CD14-positive monocyte (primary cell): ENCODE measurements at regions not wholly inside any gene's neighbourhood (a gene's known extent, or its start where the extent isn't known, plus 50 kb on each side); places are given as distances from the start of the nearest gene placed in this dataset.

Source experiments
- DNase-seq, 3 donors: peaks; one replicate each; pipeline ENCODE4 v3.0.0-alpha.2; 2011 to 2022
- H2AFZ ChIP-seq: 2 replicates; pipeline ENCODE4 v1.6.0; 2012; ENCODE audit warnings: mild to moderate bottlenecking, low read depth, low read length, inconsistent platforms; ENCODE audit not compliant: insufficient read depth, poor library complexity, severe bottlenecking
- H3K27ac ChIP-seq, 2 donors: 1 replicate in 1 of 2; 2 replicates in 1 of 2; pipeline ENCODE4 v1.5.1; 2012 to 2013; ENCODE audit warnings: low read length in 2 of 2, control low read depth in 1 of 2, inconsistent platforms in 1 of 2, low read depth in 1 of 2, mild to moderate bottlenecking in 1 of 2
- H3K27me3 ChIP-seq, 2 donors: one replicate each; pipeline versions ENCODE4 v1.6.0 to v1.6.1; 2011 to 2013; ENCODE audit warnings: low read length in 2 of 2; ENCODE audit not compliant: control insufficient read depth in 2 of 2, insufficient read depth in 2 of 2
- H3K36me3 ChIP-seq, 2 donors: replicated peaks in 1 of 2; 1 replicate in 1 of 2; 2 replicates in 1 of 2; pipeline versions ENCODE4 v1.5.1 to v1.6.1; 2012 to 2013; ENCODE audit warnings: low read length in 2 of 2, control low read depth in 1 of 2, inconsistent platforms in 1 of 2, mild to moderate bottlenecking in 1 of 2; ENCODE audit not compliant: insufficient read depth in 2 of 2, control insufficient read depth in 1 of 2
- H3K4me1 ChIP-seq, 2 donors: 1 replicate in 1 of 2; 2 replicates in 1 of 2; pipeline versions ENCODE4 v1.5.1 to v1.6.1; 2012 to 2013; ENCODE audit warnings: low read length in 2 of 2, control low read depth in 1 of 2, inconsistent platforms in 1 of 2, mild to moderate bottlenecking in 1 of 2, moderate library complexity in 1 of 2; ENCODE audit not compliant: insufficient read depth in 2 of 2, control insufficient read depth in 1 of 2
- H3K4me2 ChIP-seq: replicated peaks from 2 replicates; pipeline ENCODE3; 2012; ENCODE audit warnings: low read length, moderate library complexity, mild to moderate bottlenecking; ENCODE audit not compliant: poor library complexity, severe bottlenecking; ENCODE audit errors: extremely low read depth
- H3K4me3 ChIP-seq, 3 experiments: fragments of 200-600 bp in 1 of 3; sonication (generic) in 1 of 3; replicated peaks in 1 of 3; 1 replicate in 2 of 3; 2 replicates in 1 of 3; pipeline ENCODE4 v1.5.1; 2011 to 2013; ENCODE audit warnings: low read length in 3 of 3, mild to moderate bottlenecking in 3 of 3, control low read depth in 2 of 3, low read depth in 2 of 3, inconsistent platforms in 1 of 3, moderate library complexity in 1 of 3
- H3K79me2 ChIP-seq: 2 replicates; pipeline ENCODE4 v1.6.0; 2012; ENCODE audit warnings: mild to moderate bottlenecking, control low read depth, inconsistent platforms, low read length, moderate library complexity; ENCODE audit not compliant: insufficient read depth
- H3K9ac ChIP-seq: 2 replicates; pipeline ENCODE4 v1.6.0; 2017; ENCODE audit warnings: low read length, mild to moderate bottlenecking; ENCODE audit not compliant: insufficient read depth, poor library complexity, severe bottlenecking
- H3K9me3 ChIP-seq, 2 donors: replicated peaks in 1 of 2; 1 replicate in 1 of 2; 2 replicates in 1 of 2; pipeline versions ENCODE4 v1.5.1 to v1.6.1; 2012 to 2013; ENCODE audit warnings: low read length in 2 of 2, control low read depth in 1 of 2; ENCODE audit not compliant: control insufficient read depth in 1 of 2, insufficient read depth in 1 of 2
- H4K20me1 ChIP-seq: 2 replicates; pipeline ENCODE4 v1.6.0; 2012; ENCODE audit warnings: mild to moderate bottlenecking, low read length, control low read depth, moderate library complexity; ENCODE audit not compliant: insufficient read depth
- H3K27ac Mint-ChIP-seq, 7 donors: one replicate each; pipeline ENCODE4 v1.8.0; 2020; ENCODE audit warnings: mild to moderate bottlenecking in 7 of 7, mixed read lengths in 7 of 7, moderate library complexity in 6 of 7, inconsistent platforms in 2 of 7
- H3K27me3 Mint-ChIP-seq, 3 donors: one replicate each; pipeline ENCODE4 v1.8.0; 2021 to 2022; ENCODE audit warnings: low read depth in 3 of 3, mild to moderate bottlenecking in 3 of 3, mixed read lengths in 3 of 3, moderate library complexity in 3 of 3, inconsistent platforms in 1 of 3
- H3K36me3 Mint-ChIP-seq, 2 donors: one replicate each; pipeline ENCODE4 v1.8.0; 2020; ENCODE audit warnings: mixed read lengths in 2 of 2, inconsistent platforms in 1 of 2, mild to moderate bottlenecking in 1 of 2
- H3K4me1 Mint-ChIP-seq: one replicate; pipeline ENCODE4 v1.8.0; 2020; ENCODE audit warnings: mild to moderate bottlenecking, mixed read lengths
- H3K4me3 Mint-ChIP-seq, 2 donors: one replicate each; pipeline ENCODE4 v1.8.0; 2020; ENCODE audit warnings: mild to moderate bottlenecking in 2 of 2, mixed read lengths in 2 of 2, moderate library complexity in 1 of 2
- H3K9me3 Mint-ChIP-seq, 7 donors: one replicate each; pipeline ENCODE4 v1.8.0; 2020 to 2022; ENCODE audit warnings: mixed read lengths in 7 of 7, mild to moderate bottlenecking in 6 of 7, moderate library complexity in 6 of 7, inconsistent platforms in 2 of 7
- WGBS: methylation state at CpG from one replicate; pipeline ENCODE4 v1.1.5; 2013; ENCODE audit warnings: missing lambda C conversion rate; ENCODE audit not compliant: insufficient coverage; 5-methylcytosine and 5-hydroxymethylcytosine counted together
- intact Hi-C, 2 donors: fragments of 100-400 bp; cut with micrococcal nuclease; formaldehyde crosslinking; loops; one replicate each; pipeline versions ENCODE4 v1.15.0 to v1.15.1; 2023
- TF ChIP-seq, protein P1 (sequence below): fragments of 200-600 bp; IDR thresholded peaks from one replicate; pipeline ENCODE4 v1.8.0; 2022; ENCODE audit warnings: antibody characterized with exemption, mild to moderate bottlenecking

GRCh38 chr16:35298460-35299243 lies 1839.2 kb downstream of the TP53TG3F start:
- no peak for DNase-seq
- Mint-ChIP-seq H3K9me3 (peaks cover under 1 to 31% (median 8%) of the 10 kb centered on the region in 7 donors), H3K4me1 (no peaks in the 10 kb centered on the region), H3K36me3 (no peaks in the 10 kb centered on the region), H3K27me3 (no peaks in the 10 kb centered on the region), H3K4me3 (no peak overlapping the region), H3K27ac (peak overlapping the region in 1 of 7 donors; percentile 43)
- no peaks in the 10 kb centered on the region for H3K36me3 ChIP-seq
- H4K20me1 ChIP-seq = no peaks in the 10 kb centered on the region
- H2AFZ ChIP-seq = no peak overlapping the region
- intact Hi-C loops = no loop called here
- TF ChIP-seq, protein P1, sequence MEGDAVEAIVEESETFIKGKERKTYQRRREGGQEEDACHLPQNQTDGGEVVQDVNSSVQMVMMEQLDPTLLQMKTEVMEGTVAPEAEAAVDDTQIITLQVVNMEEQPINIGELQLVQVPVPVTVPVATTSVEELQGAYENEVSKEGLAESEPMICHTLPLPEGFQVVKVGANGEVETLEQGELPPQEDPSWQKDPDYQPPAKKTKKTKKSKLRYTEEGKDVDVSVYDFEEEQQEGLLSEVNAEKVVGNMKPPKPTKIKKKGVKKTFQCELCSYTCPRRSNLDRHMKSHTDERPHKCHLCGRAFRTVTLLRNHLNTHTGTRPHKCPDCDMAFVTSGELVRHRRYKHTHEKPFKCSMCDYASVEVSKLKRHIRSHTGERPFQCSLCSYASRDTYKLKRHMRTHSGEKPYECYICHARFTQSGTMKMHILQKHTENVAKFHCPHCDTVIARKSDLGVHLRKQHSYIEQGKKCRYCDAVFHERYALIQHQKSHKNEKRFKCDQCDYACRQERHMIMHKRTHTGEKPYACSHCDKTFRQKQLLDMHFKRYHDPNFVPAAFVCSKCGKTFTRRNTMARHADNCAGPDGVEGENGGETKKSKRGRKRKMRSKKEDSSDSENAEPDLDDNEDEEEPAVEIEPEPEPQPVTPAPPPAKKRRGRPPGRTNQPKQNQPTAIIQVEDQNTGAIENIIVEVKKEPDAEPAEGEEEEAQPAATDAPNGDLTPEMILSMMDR = no peak
- no peak overlapping the region for H3K9ac ChIP-seq
- H3K27me3 ChIP-seq = no peaks in the 10 kb centered on the region
- H3K79me2 ChIP-seq = no peaks in the 10 kb centered on the region
- WGBS = 75% methylated on average over 2 of the region's 2 CpGs
- H3K27ac ChIP-seq = no peak overlapping the region
- H3K9me3 ChIP-seq = peaks cover 32 to 39% of the 10 kb centered on the region in 2 donors
- H3K4me2 ChIP-seq = no peak overlapping the region
- H3K4me3 ChIP-seq = no peak overlapping the region
- H3K4me1 ChIP-seq = no peaks in the 10 kb centered on the region

DNA sequence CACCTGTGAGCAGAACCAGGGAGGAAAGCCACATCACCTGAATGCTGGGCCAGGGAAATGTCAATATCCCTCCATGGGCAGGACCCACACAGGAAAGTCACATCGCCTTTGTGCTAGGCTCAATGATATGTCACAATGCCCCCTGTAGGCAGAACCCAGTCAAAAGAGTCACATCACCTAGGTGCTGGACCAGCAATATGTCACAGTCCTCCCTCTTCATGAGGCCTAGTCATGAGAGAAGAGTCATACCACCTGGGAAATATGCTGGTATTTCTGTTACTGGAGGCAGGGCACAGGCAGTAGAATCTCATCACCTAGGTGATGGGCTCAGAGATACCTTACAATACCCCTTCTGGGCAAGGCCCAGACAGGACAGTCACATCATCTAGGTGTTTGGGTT lies 1843.4 kb downstream of the TP53TG3F start:
- intact Hi-C loops = no loop called here
- peaks cover 1 to 28% (median 5%) of the 10 kb centered on the region in 7 donors for H3K9me3 Mint-ChIP-seq
- H3K27me3 Mint-ChIP-seq = no peaks in the 10 kb centered on the region
- DNase-seq = no peak
- Histone ChIP-seq H3K4me1 (no peaks in the 10 kb centered on the region), H2AFZ (no peak overlapping the region), H4K20me1 (no peaks in the 10 kb centered on the region), H3K4me3 (no peak overlapping the region), H3K27ac (no peak overlapping the region), H3K4me2 (no peak overlapping the region), H3K36me3 (no peaks in the 10 kb centered on the region), H3K9me3 (peaks cover 44 to 50% of the 10 kb centered on the region in 2 donors), H3K27me3 (no peaks in the 10 kb centered on the region), H3K9ac (no peak overlapping the region), H3K79me2 (no peaks in the 10 kb centered on the region)
- no peaks in the 10 kb centered on the region for H3K4me1 Mint-ChIP-seq
- TF ChIP-seq, protein P1 = no peak
- 83% methylated on average over 1 of the region's 1 CpG for WGBS
- no peak overlapping the region for H3K27ac Mint-ChIP-seq
- H3K4me3 Mint-ChIP-seq = no peak overlapping the region
- no peaks in the 10 kb centered on the region for H3K36me3 Mint-ChIP-seq
